Calu3 (cell line): ENCODE measurements at regions not wholly inside any gene's neighbourhood (a gene's known extent, or its start where the extent isn't known, plus 50 kb on each side); places are given as distances from the start of the nearest gene placed in this dataset.

Source experiments
- BruUV-seq: library from RNA; stranded (reverse); fragments of 400-500 nt; replicated peaks from 2 replicates; lab custom pipeline; 2021; lab: Mats Ljungman, UMichigan
- CTCF ChIA-PET: fragments of 300-600 bp; sonication (Branson Sonifier 250); formaldehyde crosslinking; loops from one replicate; lab custom pipeline; 2022; ENCODE audit warnings: antibody characterized with exemption; lab: Charles Lee
- DNase-seq: peaks from one replicate; pipeline ENCODE4 v3.0.0; 2022
- H3K27ac Mint-ChIP-seq: one replicate; pipeline ENCODE4 v1.8.0; 2022; ENCODE audit warnings: mixed read lengths; ENCODE audit not compliant: unreplicated experiment
- H3K27me3 Mint-ChIP-seq: one replicate; pipeline ENCODE4 v1.8.0; 2022; ENCODE audit warnings: mixed read lengths; ENCODE audit not compliant: unreplicated experiment
- H3K36me3 Mint-ChIP-seq: one replicate; pipeline ENCODE4 v1.8.0; 2022; ENCODE audit warnings: mild to moderate bottlenecking, moderate library complexity, mixed read lengths; ENCODE audit not compliant: insufficient read depth, unreplicated experiment
- H3K4me1 Mint-ChIP-seq: one replicate; pipeline ENCODE4 v1.8.0; 2022; ENCODE audit warnings: mild to moderate bottlenecking, low read depth, mixed read lengths; ENCODE audit not compliant: unreplicated experiment
- H3K4me3 Mint-ChIP-seq: one replicate; pipeline ENCODE4 v1.8.0; 2022; ENCODE audit warnings: mild to moderate bottlenecking, low read depth, moderate library complexity, mixed read lengths; ENCODE audit not compliant: unreplicated experiment
- H3K9me3 Mint-ChIP-seq: one replicate; pipeline ENCODE4 v1.8.0; 2022; ENCODE audit warnings: low read depth, mixed read lengths; ENCODE audit not compliant: unreplicated experiment
- intact Hi-C: fragments of 100-400 bp; cut with micrococcal nuclease; formaldehyde crosslinking; loops from one replicate; pipeline ENCODE4 v1.10.0; 2022; ENCODE audit not compliant: unreplicated experiment
- TF ChIP-seq, protein P1 (sequence below): fragments of 200-600 bp; IDR thresholded peaks from one replicate; pipeline ENCODE4 v1.8.0; 2022; ENCODE audit warnings: antibody characterized with exemption; ENCODE audit not compliant: unreplicated experiment

DNA sequence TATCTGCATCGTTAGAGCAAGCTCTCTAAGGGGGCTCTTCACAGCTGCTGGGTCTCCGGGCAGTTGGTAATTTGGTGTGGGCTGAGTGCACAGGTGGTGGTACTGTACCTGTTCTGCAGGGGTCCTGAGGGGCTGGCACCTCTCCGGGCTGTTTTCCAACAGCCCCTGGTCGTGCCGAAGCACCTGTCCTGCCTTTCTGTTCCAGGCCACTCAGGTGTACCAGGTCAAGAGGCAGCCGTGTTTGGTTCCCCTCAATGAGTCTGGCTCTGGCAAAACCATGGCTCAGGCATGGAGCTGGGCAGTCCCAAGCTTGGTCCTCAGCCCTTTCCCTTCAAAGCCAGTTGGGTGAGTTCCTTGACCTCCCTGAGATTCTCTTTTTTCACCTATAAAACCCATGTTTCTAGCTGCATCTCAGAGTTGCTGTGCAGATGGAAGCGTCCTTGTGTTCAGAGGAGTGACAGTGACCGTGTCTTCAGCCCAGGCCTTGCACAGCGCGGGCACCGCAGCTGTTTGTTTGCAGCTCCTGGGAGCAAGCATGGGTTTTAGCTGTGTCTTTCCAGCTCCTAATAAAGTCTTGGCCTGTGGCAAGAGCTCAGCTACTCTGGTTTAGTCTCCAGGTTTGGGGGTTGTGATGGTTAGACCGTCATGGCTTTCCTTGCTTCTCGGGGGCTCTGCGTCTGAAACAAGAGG is 110.9 kb downstream of the GLI2 start:
- BruUV-seq: no TSS peak
- no peak overlapping the region for H3K4me3 Mint-ChIP-seq
- H3K27me3 Mint-ChIP-seq: no peaks in the 10 kb centered on the region
- intact Hi-C loops: no loop called here
- H3K27ac Mint-ChIP-seq: no peak overlapping the region
- H3K4me1 Mint-ChIP-seq: no peaks in the 10 kb centered on the region
- CTCF ChIA-PET: no interaction called here
- no peaks in the 10 kb centered on the region for H3K36me3 Mint-ChIP-seq
- no peak for DNase-seq
- TF ChIP-seq, protein P1, sequence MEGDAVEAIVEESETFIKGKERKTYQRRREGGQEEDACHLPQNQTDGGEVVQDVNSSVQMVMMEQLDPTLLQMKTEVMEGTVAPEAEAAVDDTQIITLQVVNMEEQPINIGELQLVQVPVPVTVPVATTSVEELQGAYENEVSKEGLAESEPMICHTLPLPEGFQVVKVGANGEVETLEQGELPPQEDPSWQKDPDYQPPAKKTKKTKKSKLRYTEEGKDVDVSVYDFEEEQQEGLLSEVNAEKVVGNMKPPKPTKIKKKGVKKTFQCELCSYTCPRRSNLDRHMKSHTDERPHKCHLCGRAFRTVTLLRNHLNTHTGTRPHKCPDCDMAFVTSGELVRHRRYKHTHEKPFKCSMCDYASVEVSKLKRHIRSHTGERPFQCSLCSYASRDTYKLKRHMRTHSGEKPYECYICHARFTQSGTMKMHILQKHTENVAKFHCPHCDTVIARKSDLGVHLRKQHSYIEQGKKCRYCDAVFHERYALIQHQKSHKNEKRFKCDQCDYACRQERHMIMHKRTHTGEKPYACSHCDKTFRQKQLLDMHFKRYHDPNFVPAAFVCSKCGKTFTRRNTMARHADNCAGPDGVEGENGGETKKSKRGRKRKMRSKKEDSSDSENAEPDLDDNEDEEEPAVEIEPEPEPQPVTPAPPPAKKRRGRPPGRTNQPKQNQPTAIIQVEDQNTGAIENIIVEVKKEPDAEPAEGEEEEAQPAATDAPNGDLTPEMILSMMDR: no peak
- peaks cover 2% of the 10 kb centered on the region for H3K9me3 Mint-ChIP-seq

GRCh38 chr2:120847700-120848321 is 112.1 kb downstream of the GLI2 start:
- Mint-ChIP-seq H3K36me3 (no peaks in the 10 kb centered on the region), H3K27ac (no peak overlapping the region), H3K4me1 (no peaks in the 10 kb centered on the region), H3K4me3 (no peak overlapping the region), H3K9me3 (peaks cover 2% of the 10 kb centered on the region), H3K27me3 (no peaks in the 10 kb centered on the region)
- no TSS peak for BruUV-seq
- DNase-seq: no peak
- CTCF ChIA-PET: no interaction called here
- intact Hi-C loops: no loop called here
- TF ChIP-seq, protein P1: no peak

DNA sequence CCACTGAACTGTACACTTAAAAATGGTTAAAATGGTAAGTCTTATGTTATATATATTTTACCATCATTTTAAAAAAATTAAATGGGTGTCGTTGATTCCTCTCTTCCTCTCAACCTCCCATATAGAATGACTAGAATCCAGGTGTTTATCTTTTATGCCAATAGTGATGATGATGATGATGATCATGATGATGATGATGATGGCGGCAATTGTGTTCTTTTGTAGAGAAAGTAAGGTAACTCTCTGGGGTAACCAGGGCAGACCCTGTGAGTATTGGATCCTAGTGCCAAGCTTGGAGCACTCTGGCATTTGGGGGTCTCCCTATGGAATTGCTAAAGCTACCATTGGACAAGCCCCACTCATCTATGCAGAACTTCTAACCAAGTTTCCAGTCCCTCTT is 113.6 kb downstream of the GLI2 start:
- H3K4me3 Mint-ChIP-seq: no peak overlapping the region
- intact Hi-C loops: no loop called here
- TF ChIP-seq, protein P1: no peak
- peaks cover 2% of the 10 kb centered on the region for H3K9me3 Mint-ChIP-seq
- BruUV-seq: no TSS peak
- H3K4me1 Mint-ChIP-seq: no peaks in the 10 kb centered on the region
- H3K27me3 Mint-ChIP-seq: no peaks in the 10 kb centered on the region
- CTCF ChIA-PET: no interaction called here
- DNase-seq: no peak
- H3K36me3 Mint-ChIP-seq: no peaks in the 10 kb centered on the region
- H3K27ac Mint-ChIP-seq: no peak overlapping the region

DNA sequence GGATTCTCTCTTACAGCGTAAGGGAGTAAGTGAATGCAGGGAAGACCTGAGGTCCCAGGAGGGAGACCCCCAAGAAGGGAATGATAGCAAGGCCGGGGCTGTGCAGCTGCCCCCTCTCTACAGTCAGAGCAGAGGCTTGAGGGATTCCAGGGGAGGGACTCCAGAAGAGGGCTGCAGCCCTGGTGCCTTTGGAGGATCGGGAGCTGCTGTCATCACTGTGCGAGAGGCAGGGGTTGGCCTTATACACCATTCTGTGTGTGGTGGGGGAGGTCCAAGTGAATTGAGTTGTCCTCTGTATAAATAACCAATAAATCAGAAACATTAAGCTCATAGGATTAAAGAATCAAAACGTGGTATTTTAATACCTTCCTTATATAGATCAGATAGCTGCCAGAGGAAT is 114.9 kb downstream of the GLI2 start:
- Mint-ChIP-seq H3K4me1 (no peaks in the 10 kb centered on the region), H3K36me3 (no peaks in the 10 kb centered on the region), H3K27me3 (no peaks in the 10 kb centered on the region), H3K9me3 (peaks cover 2% of the 10 kb centered on the region), H3K4me3 (no peak overlapping the region), H3K27ac (no peak overlapping the region)
- DNase-seq: no peak
- BruUV-seq: no TSS peak
- TF ChIP-seq, protein P1: no peak
- intact Hi-C loops: no loop called here
- CTCF ChIA-PET: no interaction called here
